ENCODE measurements at regions not wholly inside any gene's neighbourhood (a gene's known extent, or its start where the extent isn't known, plus 50 kb on each side); places are given as distances from the start of the nearest gene placed in this dataset.
A peak's percentile ranks its signal among the peaks of the same experiment; 100 is the strongest.

- H3K36me3 Mint-ChIP-seq: no peaks in the 10 kb centered on the region
- DNase-seq: no peak
- H3K27me3 Mint-ChIP-seq: peaks cover 9 to 20% (median 16%) of the 10 kb centered on the region in 5 donors
- H3K27ac Mint-ChIP-seq: no peak overlapping the region
- peaks cover 3 to 14% (median 6%) of the 10 kb centered on the region in 4 donors for H3K4me1 Mint-ChIP-seq
- no peak for ATAC-seq
- POLR2A ChIA-PET: no interaction called here
- H3K4me3 Mint-ChIP-seq: peak overlapping the region in 1 of 10 donors; percentile 34
- H3K9me3 Mint-ChIP-seq: no peaks in the 10 kb centered on the region
Measured at GRCh38 chr7:24135003-24135817, 148.8 kb upstream of the NPY start.

- POLR2A ChIA-PET: no interaction called here
- no peak overlapping the region for H3K27ac Mint-ChIP-seq
- H3K36me3 Mint-ChIP-seq: no peaks in the 10 kb centered on the region
- DNase-seq (no peak), ATAC-seq (no peak)
- H3K9me3 Mint-ChIP-seq: no peaks in the 10 kb centered on the region
- peaks cover 10 to 37% (median 27%) of the 10 kb centered on the region in 5 donors for H3K27me3 Mint-ChIP-seq
- H3K4me1 Mint-ChIP-seq: peaks cover 3 to 14% (median 6%) of the 10 kb centered on the region in 4 donors
- no peak overlapping the region for H3K4me3 Mint-ChIP-seq
Measured at GRCh38 chr7:24137338-24137737, 146.7 kb upstream of the NPY start.

GRCh38 chr7:24138343-24138742 is 145.6 kb upstream of the NPY start:
- H3K9me3 Mint-ChIP-seq: no peaks in the 10 kb centered on the region
- H3K27me3 Mint-ChIP-seq: peaks cover 10 to 41% (median 28%) of the 10 kb centered on the region in 5 donors
- H3K36me3 Mint-ChIP-seq: no peaks in the 10 kb centered on the region
- POLR2A ChIA-PET: no interaction called here
- H3K27ac Mint-ChIP-seq: no peak overlapping the region
- DNase-seq (no peak), ATAC-seq (no peak)
- no peak overlapping the region for H3K4me3 Mint-ChIP-seq
- H3K4me1 Mint-ChIP-seq: peaks cover 3 to 14% (median 6%) of the 10 kb centered on the region in 4 donors

GRCh38 chr7:24140001-24140400 is 144.0 kb upstream of the NPY start:
- H3K27ac Mint-ChIP-seq: no peak overlapping the region
- POLR2A ChIA-PET: no interaction called here
- no peak overlapping the region for H3K4me3 Mint-ChIP-seq
- H3K4me1 Mint-ChIP-seq: peaks cover 0 to 6% (median 4%) of the 10 kb centered on the region in 4 donors
- H3K36me3 Mint-ChIP-seq: no peaks in the 10 kb centered on the region
- no peak for ATAC-seq
- H3K27me3 Mint-ChIP-seq: peaks cover 10 to 41% (median 30%) of the 10 kb centered on the region in 5 donors
- DNase-seq: no peak
- H3K9me3 Mint-ChIP-seq: no peaks in the 10 kb centered on the region

- Mint-ChIP-seq H3K4me1 (no peaks in the 10 kb centered on the region), H3K27me3 (peaks cover 8 to 39% (median 25%) of the 10 kb centered on the region in 5 donors), H3K4me3 (no peak overlapping the region), H3K9me3 (no peaks in the 10 kb centered on the region), H3K36me3 (no peaks in the 10 kb centered on the region), H3K27ac (no peak overlapping the region)
- POLR2A ChIA-PET: no interaction called here
- DNase-seq (no peak), ATAC-seq (no peak)
Measured at GRCh38 chr7:24141874-24142509, 142.0 kb upstream of the NPY start.

- Mint-ChIP-seq H3K36me3 (no peaks in the 10 kb centered on the region), H3K9me3 (no peaks in the 10 kb centered on the region), H3K27ac (no peak overlapping the region), H3K4me3 (no peak overlapping the region), H3K27me3 (peaks cover 6 to 24% (median 15%) of the 10 kb centered on the region in 5 donors), H3K4me1 (no peaks in the 10 kb centered on the region)
- DNase-seq (no peak), ATAC-seq (no peak)
- POLR2A ChIA-PET: no interaction called here
Measured at GRCh38 chr7:24143547-24143946, 140.4 kb upstream of the NPY start.

GRCh38 chr7:24151944-24152343 is 132.0 kb upstream of the NPY start:
- Mint-ChIP-seq H3K27ac (no peak overlapping the region), H3K27me3 (peaks cover 9 to 45% (median 14%) of the 10 kb centered on the region in 5 donors), H3K4me1 (no peaks in the 10 kb centered on the region), H3K36me3 (peaks cover 0 to 21% (median 9%) of the 10 kb centered on the region in 3 donors), H3K4me3 (no peak overlapping the region), H3K9me3 (peaks cover 7 to 30% (median 15%) of the 10 kb centered on the region in 9 donors)
- no peak for DNase-seq
- POLR2A ChIA-PET: no interaction called here
- no peak for ATAC-seq

GRCh38 chr7:24152356-24152755 is 131.6 kb upstream of the NPY start:
- DNase-seq (no peak), ATAC-seq (no peak)
- Mint-ChIP-seq H3K27me3 (peaks cover 9 to 47% (median 14%) of the 10 kb centered on the region in 5 donors), H3K9me3 (peaks cover 7 to 30% (median 15%) of the 10 kb centered on the region in 9 donors), H3K27ac (no peak overlapping the region), H3K4me3 (no peak overlapping the region), H3K4me1 (no peaks in the 10 kb centered on the region), H3K36me3 (peaks cover 0 to 21% (median 9%) of the 10 kb centered on the region in 3 donors)
- POLR2A ChIA-PET: no interaction called here

- Mint-ChIP-seq H3K36me3 (peaks cover 0 to 21% (median 9%) of the 10 kb centered on the region in 3 donors), H3K27ac (no peak overlapping the region), H3K4me1 (no peaks in the 10 kb centered on the region), H3K4me3 (no peak overlapping the region), H3K9me3 (peaks cover 7 to 30% (median 15%) of the 10 kb centered on the region in 9 donors), H3K27me3 (peaks cover 8 to 47% (median 14%) of the 10 kb centered on the region in 5 donors)
- ATAC-seq: no peak
- POLR2A ChIA-PET: no interaction called here
- DNase-seq: no peak
Measured at GRCh38 chr7:24152877-24153472, 131.0 kb upstream of the NPY start.

- Mint-ChIP-seq H3K9me3 (peaks cover 0 to 3% (median 0%) of the 10 kb centered on the region in 9 donors), H3K27me3 (peaks cover 2 to 33% (median 8%) of the 10 kb centered on the region in 5 donors)
Measured at GRCh38 chr7:24157666-24158065, 126.3 kb upstream of the NPY start.

GRCh38 chr7:24158975-24159374 is 125.0 kb upstream of the NPY start:
- Mint-ChIP-seq H3K4me1 (no peaks in the 10 kb centered on the region), H3K9me3 (peaks cover 0 to 8% (median 0%) of the 10 kb centered on the region in 9 donors), H3K36me3 (no peaks in the 10 kb centered on the region), H3K4me3 (no peak overlapping the region), H3K27me3 (peaks cover 4 to 29% (median 13%) of the 10 kb centered on the region in 5 donors), H3K27ac (no peak overlapping the region)
- DNase-seq: no peak
- ATAC-seq: no peak
- POLR2A ChIA-PET: no interaction called here

More at GRCh38 chr7:24157666-24158065, 126.3 kb upstream of the NPY start:
- DNase-seq (no peak), ATAC-seq (no peak)
- Mint-ChIP-seq H3K36me3 (no peaks in the 10 kb centered on the region), H3K4me1 (no peaks in the 10 kb centered on the region), H3K4me3 (no peak overlapping the region), H3K27ac (peak overlapping the region in 1 of 10 donors; percentile 53)
- POLR2A ChIA-PET: no interaction called here

- Mint-ChIP-seq H3K4me3 (no peak overlapping the region), H3K27me3 (peaks cover 6 to 30% (median 20%) of the 10 kb centered on the region in 5 donors), H3K9me3 (peaks cover 0 to 8% (median 0%) of the 10 kb centered on the region in 9 donors), H3K36me3 (peaks cover 0 to 3% (median 0%) of the 10 kb centered on the region in 3 donors), H3K4me1 (no peaks in the 10 kb centered on the region), H3K27ac (no peak overlapping the region)
- no peak for DNase-seq
- ATAC-seq: no peak
- POLR2A ChIA-PET: no interaction called here
Measured at GRCh38 chr7:24164401-24164800, 119.6 kb upstream of the NPY start.

GRCh38 chr7:24169077-24169624 is 114.8 kb upstream of the NPY start:
- Mint-ChIP-seq H3K4me1 (no peaks in the 10 kb centered on the region), H3K9me3 (peaks cover 0 to 6% (median 0%) of the 10 kb centered on the region in 9 donors), H3K27ac (no peak overlapping the region), H3K36me3 (peaks cover 0 to 3% (median 0%) of the 10 kb centered on the region in 3 donors), H3K4me3 (no peak overlapping the region), H3K27me3 (peaks cover 2 to 18% (median 7%) of the 10 kb centered on the region in 5 donors)
- ATAC-seq (no peak), DNase-seq (no peak)
- POLR2A ChIA-PET: no interaction called here
